Erythroblast (primary cell): ENCODE measurements at regions not wholly inside any gene's neighbourhood (a gene's known extent, or its start where the extent isn't known, plus 50 kb on each side); places are given as distances from the start of the nearest gene placed in this dataset.

ENCODE experiments used
- GATA1 ChIP-seq: IDR thresholded peaks from 2 replicates; pipeline ENCODE4 v1.6.1; 2011; ENCODE audit warnings: low read depth, mild to moderate bottlenecking, control low read depth, low read length, moderate library complexity
- POLR2A ChIP-seq: IDR thresholded peaks from 2 replicates; pipeline ENCODE4 v1.6.1; 2011; ENCODE audit warnings: mild to moderate bottlenecking, low read length

- TF ChIP-seq POLR2A (no peak), GATA1 (no peak)
These were observed 253.7 kb upstream of the CHORDC1 start for GRCh38 chr11:90476442-90477007.
